LNCAP (cell line): ENCODE measurements at regions not wholly inside any gene's neighbourhood (a gene's known extent, or its start where the extent isn't known, plus 50 kb on each side); places are given as distances from the start of the nearest gene placed in this dataset.

ENCODE experiments used
- CTCF ChIP-seq: fragments of 450-650 bp; IDR thresholded peaks from 2 replicates; pipeline ENCODE4 v1.5.1; 2017; ENCODE audit warnings: mild to moderate bottlenecking

- TF ChIP-seq CTCF = no peak
Measured at GRCh38 chr5:12313602-12314001, 409.4 kb upstream of the CTNND2 start.

- TF ChIP-seq CTCF = no peak
Measured at GRCh38 chr5:12312343-12312742, 408.1 kb upstream of the CTNND2 start.

GRCh38 chr5:12294151-12294550 lies 389.9 kb upstream of the CTNND2 start:
- TF ChIP-seq CTCF = no peak

GRCh38 chr5:12292610-12293204 lies 388.5 kb upstream of the CTNND2 start:
- peak; percentile 57 for TF ChIP-seq CTCF

GRCh38 chr5:12284604-12285003 lies 380.4 kb upstream of the CTNND2 start:
- TF ChIP-seq CTCF = no peak

- no peak for TF ChIP-seq CTCF
Measured at GRCh38 chr5:12277504-12278192, 373.4 kb upstream of the CTNND2 start.

- no peak for TF ChIP-seq CTCF
Measured at GRCh38 chr5:12274236-12274635, 370.0 kb upstream of the CTNND2 start.
